DOHH2 (cell line): ENCODE measurements at regions not wholly inside any gene's neighbourhood (a gene's known extent, or its start where the extent isn't known, plus 50 kb on each side); places are given as distances from the start of the nearest gene placed in this dataset.

Experiments
- EZH2phosphoT487 ChIP-seq: fragments of 200-600 bp; sonication (generic); IDR thresholded peaks from 2 replicates; pipeline ENCODE4 v1.6.1; 2017; ENCODE audit warnings: borderline replicate concordance, mild to moderate bottlenecking, antibody characterized with exemption, low read length, moderate library complexity, mixed read lengths
- TF ChIP-seq, protein P1 (sequence below): fragments of 200-600 bp; sonication (generic); IDR thresholded peaks from one replicate; pipeline ENCODE4 v1.5.1; 2014; ENCODE audit warnings: antibody characterized with exemption, mild to moderate bottlenecking, low read depth, low read length; ENCODE audit not compliant: poor library complexity, severe bottlenecking

DNA sequence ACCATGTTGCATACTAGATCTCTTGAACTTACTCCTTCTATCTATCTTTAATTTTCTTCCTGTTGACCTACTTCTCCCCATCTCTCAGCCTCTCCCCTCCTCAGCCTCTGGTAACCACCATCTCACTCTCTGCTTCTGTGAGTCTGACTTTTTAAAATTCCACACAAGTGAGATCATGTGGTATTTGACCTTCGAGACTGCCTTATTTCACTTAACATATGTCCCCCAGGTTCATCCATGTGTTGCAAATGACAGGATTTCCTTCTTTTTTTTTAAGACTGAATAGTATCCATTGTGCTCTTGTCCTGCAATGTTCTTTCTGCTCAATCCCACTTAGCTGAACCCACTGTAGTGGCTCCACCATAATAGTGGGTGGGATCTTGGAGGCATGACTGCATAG, 51.4 kb upstream of the DNAJC1 start:
- TF ChIP-seq, protein P1, sequence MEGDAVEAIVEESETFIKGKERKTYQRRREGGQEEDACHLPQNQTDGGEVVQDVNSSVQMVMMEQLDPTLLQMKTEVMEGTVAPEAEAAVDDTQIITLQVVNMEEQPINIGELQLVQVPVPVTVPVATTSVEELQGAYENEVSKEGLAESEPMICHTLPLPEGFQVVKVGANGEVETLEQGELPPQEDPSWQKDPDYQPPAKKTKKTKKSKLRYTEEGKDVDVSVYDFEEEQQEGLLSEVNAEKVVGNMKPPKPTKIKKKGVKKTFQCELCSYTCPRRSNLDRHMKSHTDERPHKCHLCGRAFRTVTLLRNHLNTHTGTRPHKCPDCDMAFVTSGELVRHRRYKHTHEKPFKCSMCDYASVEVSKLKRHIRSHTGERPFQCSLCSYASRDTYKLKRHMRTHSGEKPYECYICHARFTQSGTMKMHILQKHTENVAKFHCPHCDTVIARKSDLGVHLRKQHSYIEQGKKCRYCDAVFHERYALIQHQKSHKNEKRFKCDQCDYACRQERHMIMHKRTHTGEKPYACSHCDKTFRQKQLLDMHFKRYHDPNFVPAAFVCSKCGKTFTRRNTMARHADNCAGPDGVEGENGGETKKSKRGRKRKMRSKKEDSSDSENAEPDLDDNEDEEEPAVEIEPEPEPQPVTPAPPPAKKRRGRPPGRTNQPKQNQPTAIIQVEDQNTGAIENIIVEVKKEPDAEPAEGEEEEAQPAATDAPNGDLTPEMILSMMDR, result no peak
- TF ChIP-seq EZH2phosphoT487, result no peak
